Activated gamma-delta T cell treated with anti-CD3 and anti-CD28 coated beads, Interleukin-2, amount 50 U/mL, for 16 hours (primary cell): ENCODE measurements at regions not wholly inside any gene's neighbourhood (a gene's known extent, or its start where the extent isn't known, plus 50 kb on each side); places are given as distances from the start of the nearest gene placed in this dataset.
"Not testable (repeated sequence)": the region's sequence is repeated elsewhere in the genome, so short reads cannot be mapped to it uniquely, and the experiment has no call there.

ENCODE experiments used
- DNase-seq: peaks from one replicate; pipeline ENCODE4 v3.0.0-alpha.2; 2020; ENCODE audit warnings: low read depth

- DNase-seq: no peak
Observed at GRCh38 chr1:14138135-14138506, 438.1 kb downstream of the PRDM2 start.

DNA sequence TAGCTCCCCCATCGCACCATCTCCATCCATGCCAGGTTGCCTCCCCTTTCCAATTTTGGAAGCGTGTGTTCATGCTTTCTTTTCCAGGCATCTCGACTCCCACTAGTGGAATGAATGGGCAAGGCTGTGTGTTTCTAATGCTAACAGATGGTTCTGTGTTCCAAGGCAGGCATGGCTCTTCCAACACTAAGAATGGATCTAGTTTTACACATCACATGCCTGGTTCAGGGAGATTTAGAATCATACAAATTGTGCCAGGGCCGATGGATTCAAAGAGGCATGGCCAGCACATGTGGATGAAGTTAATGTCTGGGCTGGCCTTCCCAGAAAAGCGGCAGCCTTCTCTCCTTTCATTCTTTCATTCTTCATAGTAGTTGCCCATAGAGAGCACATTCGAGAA is 438.7 kb downstream of the PRDM2 start:
- DNase-seq: no peak

GRCh38 chr1:14140831-14141401 is 440.9 kb downstream of the PRDM2 start:
- no peak for DNase-seq

GRCh38 chr1:14141656-14142055 is 441.7 kb downstream of the PRDM2 start:
- DNase-seq: no peak

GRCh38 chr1:14142397-14143100 is 442.6 kb downstream of the PRDM2 start:
- no peak for DNase-seq

GRCh38 chr1:14143777-14144176 is 443.8 kb downstream of the PRDM2 start:
- DNase-seq: no peak

GRCh38 chr1:14148526-14148925 is 448.5 kb downstream of the PRDM2 start:
- DNase-seq: no peak

- DNase-seq: no peak
Observed at GRCh38 chr1:14149431-14149830, 449.1 kb upstream of the KAZN start.

DNA sequence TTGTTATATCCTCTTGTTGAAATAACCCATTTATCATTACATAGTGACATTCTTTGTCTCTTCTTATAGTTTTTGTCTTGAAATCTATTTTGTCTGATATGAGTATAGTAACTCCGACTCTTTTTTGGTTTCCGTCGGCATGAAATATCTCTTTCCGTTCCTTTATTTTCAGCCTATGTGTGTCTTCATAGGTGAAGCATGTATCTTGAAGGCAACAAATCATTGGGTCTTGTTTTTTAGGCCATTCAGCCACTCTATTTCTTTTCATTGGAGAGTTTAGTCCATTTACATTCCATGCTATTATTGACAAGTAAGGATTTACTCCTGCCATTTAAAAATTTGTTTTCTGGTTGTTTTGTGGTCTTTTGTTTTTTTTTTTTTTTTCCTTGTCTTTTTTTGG is 441.9 kb upstream of the KAZN start:
- no peak for DNase-seq

DNA sequence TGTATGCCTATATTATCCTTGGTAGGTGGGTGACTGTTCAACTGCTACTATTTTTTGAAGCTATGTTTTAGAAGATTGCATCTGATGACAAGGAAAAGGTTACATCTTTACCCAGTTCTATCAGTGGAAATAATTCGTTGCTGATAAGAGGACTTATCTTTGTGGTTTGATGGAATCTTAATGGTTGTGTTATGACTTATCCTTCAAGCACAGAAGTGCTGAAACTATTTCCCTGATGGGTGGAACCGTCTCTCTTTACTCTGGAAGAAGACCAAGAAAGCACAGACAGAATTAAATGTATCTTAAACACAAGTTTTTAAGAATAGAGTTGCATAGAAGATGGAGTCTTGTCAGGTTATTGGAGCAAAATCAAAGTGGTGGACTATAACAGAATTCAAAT is 437.7 kb upstream of the KAZN start:
- DNase-seq: no peak

DNA sequence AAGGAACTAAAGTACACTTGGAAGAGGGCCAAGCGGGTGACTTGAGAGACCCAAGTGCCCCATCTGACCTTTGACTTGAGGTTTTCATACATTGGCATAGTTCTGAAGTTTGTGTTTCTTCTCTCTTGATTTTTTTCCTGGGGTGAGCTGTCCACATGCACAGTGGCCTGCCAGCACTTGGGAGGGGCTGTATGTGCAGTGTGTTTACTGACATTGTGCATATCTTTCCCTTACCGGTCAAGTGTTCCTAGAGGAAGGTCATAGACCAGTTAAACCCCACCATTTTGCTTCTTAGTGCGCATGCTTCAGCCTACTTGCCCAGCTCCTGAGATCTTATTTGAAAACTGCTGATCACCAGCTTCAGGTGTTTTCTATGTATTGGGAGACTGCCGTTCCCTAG is 435.2 kb upstream of the KAZN start:
- no peak for DNase-seq

DNA sequence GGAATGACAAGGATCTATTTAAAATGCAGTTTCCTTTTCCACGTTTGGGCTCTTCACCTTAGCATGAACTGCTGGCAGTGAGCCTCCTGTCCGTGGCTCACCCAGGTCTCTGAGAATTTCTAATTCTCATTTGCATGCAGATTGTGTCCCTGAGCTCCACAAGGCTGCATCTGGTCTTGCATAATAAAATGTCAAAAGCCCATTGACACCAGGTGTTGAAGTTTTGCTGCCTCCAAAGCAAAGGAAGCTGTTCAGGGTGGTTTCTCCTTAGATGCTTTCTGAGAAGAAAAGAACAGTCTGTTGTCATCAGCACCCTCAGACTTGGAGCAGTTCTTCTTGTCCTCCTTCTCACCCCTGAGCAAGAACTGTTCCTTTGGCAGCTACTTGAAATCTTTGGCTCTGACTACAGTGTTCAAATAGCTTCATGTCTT is 433.1 kb upstream of the KAZN start:
- no peak for DNase-seq

DNA sequence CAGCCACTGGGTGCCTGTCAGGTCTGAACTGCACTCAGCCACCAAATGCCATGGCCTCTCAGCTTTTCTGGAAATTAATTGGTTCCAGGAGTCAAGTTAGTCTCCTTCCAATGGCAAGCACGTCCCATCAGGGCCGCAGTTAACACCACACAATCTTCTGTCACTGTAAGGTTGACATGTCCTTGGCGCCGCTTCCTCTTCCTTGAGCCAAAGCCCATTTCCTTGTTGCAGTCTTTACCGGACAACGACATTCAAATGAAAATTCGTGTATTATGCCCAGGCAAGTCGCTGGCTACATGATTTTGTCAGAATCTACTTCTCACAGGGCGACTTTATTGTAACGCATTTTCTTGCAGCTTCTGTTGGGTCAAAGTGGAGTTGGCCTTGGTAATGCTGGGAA is 430.6 kb upstream of the KAZN start:
- DNase-seq: no peak

DNA sequence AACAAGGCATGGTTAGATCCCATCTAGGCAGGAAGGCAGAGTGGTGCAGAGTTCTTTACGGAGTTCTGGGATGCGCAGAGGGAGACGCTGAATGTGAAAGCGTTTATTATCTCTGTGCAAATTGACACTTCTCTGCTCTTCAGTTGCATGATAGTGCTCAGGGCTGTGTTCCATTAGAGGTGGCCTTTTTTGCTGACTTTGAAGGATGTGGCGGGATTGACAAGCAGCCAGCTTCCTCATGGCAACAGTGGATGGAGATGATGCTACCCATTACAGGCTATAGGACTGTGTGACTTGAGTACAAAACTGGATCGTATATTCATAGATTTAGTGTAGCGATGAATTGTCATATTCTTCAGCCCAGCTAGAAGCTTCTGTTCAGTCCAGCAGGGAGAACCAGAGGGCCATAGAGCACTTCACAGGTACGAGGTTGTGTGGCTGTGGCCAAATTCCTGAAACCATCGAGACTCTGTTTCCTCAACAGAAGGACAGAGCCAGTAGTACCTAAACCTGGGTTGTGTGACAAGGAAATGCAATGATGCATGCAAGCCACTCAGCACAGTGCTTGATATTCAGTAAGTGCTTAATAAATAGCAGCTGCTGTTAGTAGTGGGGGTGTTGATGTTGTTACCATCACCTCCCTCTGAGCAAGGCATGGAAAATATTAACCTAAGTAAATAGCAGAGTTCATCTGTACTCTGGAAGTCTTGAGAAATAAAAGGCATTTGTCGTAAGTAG is 430.0 kb upstream of the KAZN start:
- DNase-seq: no peak

DNA sequence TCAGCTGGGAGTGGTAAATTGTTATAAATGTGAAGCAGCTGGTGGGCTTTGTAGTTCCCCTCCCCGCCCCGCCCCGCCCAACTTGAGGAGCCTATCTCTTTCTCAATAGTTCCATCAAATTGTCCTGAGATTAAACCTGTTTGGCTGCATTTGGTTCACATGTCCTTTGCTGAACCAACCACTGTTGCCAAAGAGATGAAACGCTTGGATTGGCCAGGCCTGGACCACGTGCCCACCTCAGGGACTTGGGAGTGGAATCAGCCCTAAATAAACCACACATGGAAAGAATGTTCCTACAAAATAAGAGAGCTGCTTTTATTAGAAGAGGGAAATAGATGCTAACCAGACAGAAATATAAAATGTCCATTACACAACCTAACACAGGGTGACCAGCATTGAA is 424.9 kb upstream of the KAZN start:
- no peak for DNase-seq

- not testable (repeated sequence) for DNase-seq
Observed at GRCh38 chr1:14177866-14178265, 420.6 kb upstream of the KAZN start.

GRCh38 chr1:14180738-14181137 is 417.7 kb upstream of the KAZN start:
- DNase-seq: no peak

DNA sequence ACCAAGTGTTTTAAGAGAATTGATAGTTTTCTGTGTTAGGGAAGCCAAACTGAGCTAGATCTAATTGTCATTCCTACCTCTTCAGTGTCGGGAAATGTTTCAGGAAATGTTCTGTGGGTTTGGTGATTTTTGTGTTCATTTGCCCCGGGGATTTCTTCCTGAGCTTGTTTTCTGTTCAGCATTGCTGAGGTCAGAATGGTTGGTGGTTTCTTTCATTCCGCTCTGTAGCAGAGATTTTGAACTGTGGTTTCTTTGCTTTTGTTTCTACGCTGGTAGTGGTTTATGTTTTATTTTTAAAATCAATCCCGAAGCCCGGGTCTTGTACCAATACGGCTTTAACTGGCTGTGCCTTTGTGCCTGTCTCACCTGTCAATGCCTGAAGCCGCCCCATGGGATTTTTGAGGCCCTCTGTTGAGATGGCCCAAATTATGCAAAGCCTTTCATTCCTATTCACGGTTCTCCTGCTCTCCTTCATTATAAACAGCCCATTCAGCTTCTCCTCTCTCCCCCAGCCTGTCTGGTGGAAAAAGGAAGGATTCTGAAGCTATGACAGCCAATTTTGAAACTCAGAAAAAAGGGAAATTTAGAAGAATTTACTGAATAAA is 417.2 kb upstream of the KAZN start:
- no peak for DNase-seq

GRCh38 chr1:14182856-14183255 is 415.6 kb upstream of the KAZN start:
- DNase-seq: no peak

GRCh38 chr1:14183329-14183728 is 415.2 kb upstream of the KAZN start:
- no peak for DNase-seq

DNA sequence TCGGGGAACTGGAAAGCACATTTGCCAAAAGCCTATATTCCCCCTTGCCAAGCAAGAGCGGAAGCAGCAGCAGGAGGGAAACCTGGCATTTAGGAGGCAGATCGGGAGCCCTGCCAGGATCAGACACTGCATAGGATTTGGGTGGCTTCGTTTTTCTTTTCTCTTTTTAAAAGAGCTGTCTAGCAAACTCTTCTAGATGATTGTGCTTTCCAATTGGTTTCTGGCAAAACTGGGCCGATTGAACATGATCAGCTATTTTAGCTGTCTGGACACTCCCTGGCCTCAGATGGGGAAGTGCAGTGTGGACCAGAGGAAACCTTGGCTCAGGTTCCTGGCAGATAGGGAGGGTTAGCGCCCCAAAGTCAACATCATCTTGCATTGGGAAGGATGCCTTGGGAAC is 414.0 kb upstream of the KAZN start:
- no peak for DNase-seq

GRCh38 chr1:14189381-14189780 is 409.1 kb upstream of the KAZN start:
- no peak for DNase-seq

DNA sequence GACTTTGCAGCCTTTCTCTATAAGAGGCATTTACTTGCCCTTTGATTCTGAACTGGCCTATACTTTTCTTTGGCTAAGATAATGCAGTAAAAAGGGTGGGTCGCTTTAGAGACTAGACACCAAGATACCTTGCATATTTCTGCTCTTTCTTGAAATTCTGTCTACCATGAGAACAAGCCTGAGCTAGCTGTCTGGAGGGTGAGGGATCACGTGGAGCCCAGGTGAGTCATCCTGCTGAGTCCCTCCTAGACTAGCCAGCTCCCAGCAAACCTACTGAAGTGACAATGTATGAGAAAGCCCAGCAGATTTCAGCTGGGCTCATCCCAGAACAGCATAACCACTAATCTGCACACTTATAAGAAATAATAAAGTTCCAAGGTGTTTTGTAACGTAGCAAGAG is 408.0 kb upstream of the KAZN start:
- DNase-seq: no peak
